GM23338 (cell line): ENCODE measurements at regions not wholly inside any gene's neighbourhood (a gene's known extent, or its start where the extent isn't known, plus 50 kb on each side); places are given as distances from the start of the nearest gene placed in this dataset.

Experiments
- ATAC-seq: fragments of 200-7000 bp; cut with Tn5 transposase; 3 replicates; pipeline ENCODE4 v1.9.1; 2020
- DNase-seq: peaks from one replicate; pipeline ENCODE4 v3.0.0-alpha.2; 2015; ENCODE audit warnings: low spot score
- H2AFZ ChIP-seq: fragments of 200-600 bp; sonication (generic); 2 replicates; pipeline ENCODE4 v1.8.0; 2016; ENCODE audit warnings: antibody characterized with exemption, mild to moderate bottlenecking, moderate library complexity
- H3F3A ChIP-seq: fragments of 200-600 bp; sonication (generic); replicated peaks from 2 replicates; pipeline ENCODE4 v1.8.0; 2017; ENCODE audit warnings: antibody characterized with exemption, mixed run types, low read depth
- H3K27ac ChIP-seq: fragments of 200-600 bp; sonication (generic); 2 replicates; pipeline ENCODE4 v1.6.1; 2016; ENCODE audit warnings: low read depth
- H3K27me3 ChIP-seq: fragments of 200-600 bp; sonication (generic); 2 replicates; pipeline ENCODE4 v1.8.0; 2016; ENCODE audit warnings: mild to moderate bottlenecking, mixed run types, moderate library complexity; ENCODE audit not compliant: insufficient read depth
- H3K36me3 ChIP-seq: fragments of 200-600 bp; sonication (generic); 2 replicates; pipeline ENCODE4 v1.8.0; 2016; ENCODE audit warnings: mild to moderate bottlenecking; ENCODE audit not compliant: insufficient read depth
- H3K4me1 ChIP-seq: fragments of 200-600 bp; sonication (generic); 2 replicates; pipeline ENCODE4 v1.8.0; 2016; ENCODE audit warnings: mild to moderate bottlenecking, moderate library complexity; ENCODE audit not compliant: insufficient read depth
- H3K4me2 ChIP-seq: fragments of 200-600 bp; sonication (generic); 2 replicates; pipeline ENCODE4 v1.7.1; 2017; ENCODE audit warnings: mixed run types
- H3K4me3 ChIP-seq: fragments of 200-600 bp; sonication (generic); 2 replicates; pipeline ENCODE4 v1.6.1; 2016; ENCODE audit warnings: mixed run types
- H3K79me2 ChIP-seq: fragments of 200-600 bp; sonication (generic); replicated peaks from 2 replicates; pipeline ENCODE4 v1.8.0; 2017; ENCODE audit warnings: mild to moderate bottlenecking; ENCODE audit not compliant: insufficient read depth
- H3K9me2 ChIP-seq: fragments of 200-600 bp; sonication (generic); 2 replicates; pipeline ENCODE4 v1.8.0; 2017; ENCODE audit not compliant: insufficient read depth
- H4K20me1 ChIP-seq: fragments of 200-600 bp; sonication (generic); replicated peaks from 2 replicates; pipeline ENCODE4 v1.8.0; 2017; ENCODE audit warnings: mild to moderate bottlenecking; ENCODE audit not compliant: insufficient read depth
- H3K27ac Mint-ChIP-seq: 2 replicates; pipeline ENCODE4 v1.8.0; 2020; ENCODE audit warnings: inconsistent platforms, mild to moderate bottlenecking, moderate library complexity, mixed read lengths
- H3K27me3 Mint-ChIP-seq: 3 replicates; pipeline ENCODE4 v1.8.0; 2022; ENCODE audit warnings: low read depth, mild to moderate bottlenecking, moderate library complexity, mixed read lengths, inconsistent platforms; ENCODE audit not compliant: insufficient read depth, poor library complexity
- H3K36me3 Mint-ChIP-seq: 3 replicates; pipeline ENCODE4 v1.8.0; 2021; ENCODE audit warnings: low read depth, mild to moderate bottlenecking, inconsistent platforms, moderate library complexity, mixed read lengths
- H3K4me1 Mint-ChIP-seq: 3 replicates; pipeline ENCODE4 v1.8.0; 2020; ENCODE audit warnings: mild to moderate bottlenecking, inconsistent platforms, mixed read lengths
- H3K4me3 Mint-ChIP-seq: 3 replicates; pipeline ENCODE4 v1.8.0; 2021; ENCODE audit warnings: moderate library complexity, mild to moderate bottlenecking, inconsistent platforms, mixed read lengths
- H3K9me3 Mint-ChIP-seq: 3 replicates; pipeline ENCODE4 v1.8.0; 2020; ENCODE audit warnings: moderate library complexity, mild to moderate bottlenecking, inconsistent platforms, mixed read lengths
- CREB1 ChIP-seq: fragments of 250-450 bp; sonication (Bioruptor Pico); IDR thresholded peaks from 2 replicates; pipeline ENCODE4 v1.5.0; 2020; ENCODE audit warnings: low read depth, mild to moderate bottlenecking, moderate library complexity
- EZH2 ChIP-seq: fragments of 200-600 bp; sonication (generic); IDR thresholded peaks from one replicate; pipeline ENCODE4 v1.8.0; 2017; ENCODE audit warnings: antibody characterized with exemption, mild to moderate bottlenecking, low read depth; ENCODE audit not compliant: unreplicated experiment
- EZH2phosphoT487 ChIP-seq: fragments of 200-600 bp; sonication (generic); IDR thresholded peaks from one replicate; pipeline ENCODE4 v1.8.1; 2018; ENCODE audit warnings: antibody characterized with exemption; ENCODE audit not compliant: unreplicated experiment
- JUNB ChIP-seq: IDR thresholded peaks from one replicate; pipeline ENCODE4 v1.6.1; 2016; ENCODE audit warnings: antibody characterized with exemption; ENCODE audit not compliant: unreplicated experiment
- NANOG ChIP-seq: IDR thresholded peaks from 2 replicates; pipeline ENCODE4 v1.6.1; 2016; ENCODE audit warnings: antibody characterized with exemption, borderline replicate concordance
- POLR2AphosphoS5 ChIP-seq: IDR thresholded peaks from 2 replicates; pipeline ENCODE4 v1.6.1; 2016; ENCODE audit warnings: antibody characterized with exemption, low read depth
- STAT1 ChIP-seq: IDR thresholded peaks from one replicate; pipeline ENCODE4 v1.6.1; 2016; ENCODE audit warnings: antibody characterized with exemption; ENCODE audit not compliant: unreplicated experiment
- ZNF114 ChIP-seq: fragments of 250-450 bp; sonication (Bioruptor Pico); IDR thresholded peaks from 2 replicates; pipeline ENCODE4 v1.5.0; 2020; ENCODE audit warnings: mild to moderate bottlenecking, moderate library complexity
- ZNF331 ChIP-seq: fragments of 250-450 bp; sonication (Bioruptor Pico); IDR thresholded peaks from 2 replicates; pipeline ENCODE4 v1.5.0; 2020; ENCODE audit warnings: low read depth, mild to moderate bottlenecking, moderate library complexity
- TF ChIP-seq, protein P1 (sequence below): IDR thresholded peaks from one replicate; pipeline ENCODE4 v1.6.1; 2018; ENCODE audit warnings: antibody characterized with exemption; ENCODE audit not compliant: unreplicated experiment
- TF ChIP-seq, protein P2 (sequence below): IDR thresholded peaks from 2 replicates; pipeline ENCODE4 v1.6.1; 2016; ENCODE audit warnings: antibody characterized with exemption
- TF ChIP-seq, protein P3 (sequence below), 2 experiments: fragments of 200-600 bp in 1 of 2; sonication (generic) in 1 of 2; conservative IDR thresholded peaks; 2 replicates each; pipeline versions ENCODE4 v1.5.1 to v1.6.1; 2016 to 2017; ENCODE audit warnings: antibody characterized with exemption in 2 of 2, low read depth in 2 of 2, mild to moderate bottlenecking in 2 of 2, moderate library complexity in 1 of 2

DNA sequence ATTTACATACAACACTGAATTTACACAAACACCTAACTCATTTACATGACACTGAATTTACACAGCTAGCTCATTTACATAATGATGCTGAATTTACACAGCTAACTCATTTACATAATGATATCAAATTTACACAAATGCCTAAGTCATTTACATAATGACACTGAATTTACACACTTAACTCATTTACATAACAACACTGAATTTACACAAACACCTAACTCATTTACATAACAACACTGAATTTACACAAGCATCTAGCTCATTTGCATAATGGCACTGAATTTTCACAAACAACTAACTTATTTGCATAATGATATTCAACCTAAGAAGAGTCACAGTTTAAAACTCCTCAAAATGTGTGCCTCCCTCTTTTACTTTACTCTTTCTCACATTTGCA lies 511.7 kb downstream of the GALR1 start:
- peaks cover 8% of the 10 kb centered on the region for H3K27me3 Mint-ChIP-seq
- Histone ChIP-seq H3K9me2 (no peaks in the 10 kb centered on the region), H2AFZ (no peak overlapping the region), H4K20me1 (no peaks in the 10 kb centered on the region), H3K36me3 (no peaks in the 10 kb centered on the region), H3K4me2 (no peak overlapping the region), H3K27me3 (no peaks in the 10 kb centered on the region), H3K79me2 (no peaks in the 10 kb centered on the region), H3K27ac (no peak overlapping the region), H3F3A (0 out of 2 replicates have a peak, but pooled peaks cover 6% of the 10 kb centered on the region), H3K4me3 (no peak overlapping the region), H3K4me1 (peaks cover 8% of the 10 kb centered on the region; the same call in 1 of the 2 replicates)
- no peak overlapping the region for H3K4me3 Mint-ChIP-seq
- no peak for DNase-seq
- TF ChIP-seq POLR2AphosphoS5 (no peak), CREB1 (CRISPR knock-in tag) (no peak), ZNF114 (CRISPR knock-in tag) (no peak), JUNB (no peak), EZH2phosphoT487 (no peak), STAT1 (no peak), ZNF331 (CRISPR knock-in tag) (no peak)
- TF ChIP-seq, protein P1, sequence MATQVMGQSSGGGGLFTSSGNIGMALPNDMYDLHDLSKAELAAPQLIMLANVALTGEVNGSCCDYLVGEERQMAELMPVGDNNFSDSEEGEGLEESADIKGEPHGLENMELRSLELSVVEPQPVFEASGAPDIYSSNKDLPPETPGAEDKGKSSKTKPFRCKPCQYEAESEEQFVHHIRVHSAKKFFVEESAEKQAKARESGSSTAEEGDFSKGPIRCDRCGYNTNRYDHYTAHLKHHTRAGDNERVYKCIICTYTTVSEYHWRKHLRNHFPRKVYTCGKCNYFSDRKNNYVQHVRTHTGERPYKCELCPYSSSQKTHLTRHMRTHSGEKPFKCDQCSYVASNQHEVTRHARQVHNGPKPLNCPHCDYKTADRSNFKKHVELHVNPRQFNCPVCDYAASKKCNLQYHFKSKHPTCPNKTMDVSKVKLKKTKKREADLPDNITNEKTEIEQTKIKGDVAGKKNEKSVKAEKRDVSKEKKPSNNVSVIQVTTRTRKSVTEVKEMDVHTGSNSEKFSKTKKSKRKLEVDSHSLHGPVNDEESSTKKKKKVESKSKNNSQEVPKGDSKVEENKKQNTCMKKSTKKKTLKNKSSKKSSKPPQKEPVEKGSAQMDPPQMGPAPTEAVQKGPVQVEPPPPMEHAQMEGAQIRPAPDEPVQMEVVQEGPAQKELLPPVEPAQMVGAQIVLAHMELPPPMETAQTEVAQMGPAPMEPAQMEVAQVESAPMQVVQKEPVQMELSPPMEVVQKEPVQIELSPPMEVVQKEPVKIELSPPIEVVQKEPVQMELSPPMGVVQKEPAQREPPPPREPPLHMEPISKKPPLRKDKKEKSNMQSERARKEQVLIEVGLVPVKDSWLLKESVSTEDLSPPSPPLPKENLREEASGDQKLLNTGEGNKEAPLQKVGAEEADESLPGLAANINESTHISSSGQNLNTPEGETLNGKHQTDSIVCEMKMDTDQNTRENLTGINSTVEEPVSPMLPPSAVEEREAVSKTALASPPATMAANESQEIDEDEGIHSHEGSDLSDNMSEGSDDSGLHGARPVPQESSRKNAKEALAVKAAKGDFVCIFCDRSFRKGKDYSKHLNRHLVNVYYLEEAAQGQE, result no peak
- H3K36me3 Mint-ChIP-seq, result peaks cover 29% of the 10 kb centered on the region
- H3K9me3 Mint-ChIP-seq, result peaks cover 63% of the 10 kb centered on the region
- peaks cover 24% of the 10 kb centered on the region for H3K4me1 Mint-ChIP-seq
- H3K27ac Mint-ChIP-seq, result no peak overlapping the region
- ATAC-seq, result no peak

DNA sequence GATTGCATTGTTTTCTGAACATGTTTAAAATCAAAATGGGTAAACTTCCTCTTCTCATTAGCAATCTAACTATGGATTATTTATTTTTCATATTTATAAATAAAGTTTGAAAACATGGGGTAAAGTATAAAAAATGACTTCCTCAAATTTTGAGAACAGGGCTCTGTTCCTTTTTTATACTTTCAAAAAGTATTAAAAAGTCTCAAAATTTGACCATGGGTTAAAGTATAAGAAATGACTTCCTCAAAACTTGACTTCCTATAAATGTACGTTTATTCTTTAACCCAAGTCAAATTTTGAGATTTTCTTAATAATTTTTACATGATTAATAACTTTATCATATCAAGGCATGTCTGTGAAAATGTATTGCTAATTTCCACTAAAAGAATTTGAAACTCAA lies 512.4 kb downstream of the GALR1 start:
- no peak overlapping the region for H3K27ac ChIP-seq
- H3K4me3 Mint-ChIP-seq, result no peak overlapping the region
- no peak overlapping the region for H2AFZ ChIP-seq
- H3F3A ChIP-seq, result 0 out of 2 replicates have a peak, but pooled peaks cover 6% of the 10 kb centered on the region
- no peak overlapping the region for H3K4me3 ChIP-seq
- no peaks in the 10 kb centered on the region for H3K36me3 ChIP-seq
- DNase-seq, result no peak
- peaks cover 61% of the 10 kb centered on the region for H3K9me3 Mint-ChIP-seq
- H3K4me2 ChIP-seq, result no peak overlapping the region
- ATAC-seq, result no peak
- H3K36me3 Mint-ChIP-seq, result peaks cover 29% of the 10 kb centered on the region
- peaks cover 10% of the 10 kb centered on the region for H3K27me3 Mint-ChIP-seq
- H3K27me3 ChIP-seq, result no peaks in the 10 kb centered on the region
- no peak overlapping the region for H3K27ac Mint-ChIP-seq
- H3K9me2 ChIP-seq, result no peaks in the 10 kb centered on the region
- peaks cover 24% of the 10 kb centered on the region for H3K4me1 Mint-ChIP-seq
- no peaks in the 10 kb centered on the region for H3K79me2 ChIP-seq
- H3K4me1 ChIP-seq, result peaks cover 8% of the 10 kb centered on the region; the same call in 1 of the 2 replicates
- no peaks in the 10 kb centered on the region for H4K20me1 ChIP-seq
- TF ChIP-seq JUNB (no peak), POLR2AphosphoS5 (no peak), EZH2 (no peak), ZNF114 (CRISPR knock-in tag) (no peak), CREB1 (CRISPR knock-in tag) (no peak), EZH2phosphoT487 (no peak), STAT1 (no peak), NANOG (no peak), ZNF331 (CRISPR knock-in tag) (no peak)
- TF ChIP-seq, protein P2, sequence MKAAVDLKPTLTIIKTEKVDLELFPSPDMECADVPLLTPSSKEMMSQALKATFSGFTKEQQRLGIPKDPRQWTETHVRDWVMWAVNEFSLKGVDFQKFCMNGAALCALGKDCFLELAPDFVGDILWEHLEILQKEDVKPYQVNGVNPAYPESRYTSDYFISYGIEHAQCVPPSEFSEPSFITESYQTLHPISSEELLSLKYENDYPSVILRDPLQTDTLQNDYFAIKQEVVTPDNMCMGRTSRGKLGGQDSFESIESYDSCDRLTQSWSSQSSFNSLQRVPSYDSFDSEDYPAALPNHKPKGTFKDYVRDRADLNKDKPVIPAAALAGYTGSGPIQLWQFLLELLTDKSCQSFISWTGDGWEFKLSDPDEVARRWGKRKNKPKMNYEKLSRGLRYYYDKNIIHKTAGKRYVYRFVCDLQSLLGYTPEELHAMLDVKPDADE, result no peak
- TF ChIP-seq, protein P3, sequence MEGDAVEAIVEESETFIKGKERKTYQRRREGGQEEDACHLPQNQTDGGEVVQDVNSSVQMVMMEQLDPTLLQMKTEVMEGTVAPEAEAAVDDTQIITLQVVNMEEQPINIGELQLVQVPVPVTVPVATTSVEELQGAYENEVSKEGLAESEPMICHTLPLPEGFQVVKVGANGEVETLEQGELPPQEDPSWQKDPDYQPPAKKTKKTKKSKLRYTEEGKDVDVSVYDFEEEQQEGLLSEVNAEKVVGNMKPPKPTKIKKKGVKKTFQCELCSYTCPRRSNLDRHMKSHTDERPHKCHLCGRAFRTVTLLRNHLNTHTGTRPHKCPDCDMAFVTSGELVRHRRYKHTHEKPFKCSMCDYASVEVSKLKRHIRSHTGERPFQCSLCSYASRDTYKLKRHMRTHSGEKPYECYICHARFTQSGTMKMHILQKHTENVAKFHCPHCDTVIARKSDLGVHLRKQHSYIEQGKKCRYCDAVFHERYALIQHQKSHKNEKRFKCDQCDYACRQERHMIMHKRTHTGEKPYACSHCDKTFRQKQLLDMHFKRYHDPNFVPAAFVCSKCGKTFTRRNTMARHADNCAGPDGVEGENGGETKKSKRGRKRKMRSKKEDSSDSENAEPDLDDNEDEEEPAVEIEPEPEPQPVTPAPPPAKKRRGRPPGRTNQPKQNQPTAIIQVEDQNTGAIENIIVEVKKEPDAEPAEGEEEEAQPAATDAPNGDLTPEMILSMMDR (conservative IDR thresholded peaks at IDR 0.05; ENCODE audit: low read depth in 2 of 2), result no peak
- TF ChIP-seq, protein P1, result no peak
